H1 (cell line): ENCODE measurements at regions not wholly inside any gene's neighbourhood (a gene's known extent, or its start where the extent isn't known, plus 50 kb on each side); places are given as distances from the start of the nearest gene placed in this dataset.

Source experiments
- CTCF ChIA-PET: fragments of 300-600 bp; sonication (Branson Sonifier 250); formaldehyde crosslinking; loops from one replicate; lab custom pipeline; 2021; ENCODE audit not compliant: partially characterized antibody; lab: Charles Lee
- POLR2A ChIA-PET: fragments of 300-600 bp; sonication (Branson Sonifier 250); formaldehyde crosslinking; loops from one replicate; lab custom pipeline; 2021; ENCODE audit warnings: inconsistent platforms; ENCODE audit not compliant: partially characterized antibody; lab: Charles Lee
- DNase-seq, 2 experiments: peaks; one replicate each; pipeline versions ENCODE4 v3.0.0 to v3.0.0-alpha.2; 2010 to 2022; ENCODE audit warnings: low spot score in 2 of 2, low read depth in 1 of 2, mixed read lengths in 1 of 2
- FAIRE-seq: peaks from 2 replicates; lab custom pipeline; 2011; peaks lifted over from hg19 to GRCh38; lab: Jason Lieb, UNC
- H2AFZ ChIP-seq: 2 replicates; pipeline ENCODE4 v1.8.1; 2012; ENCODE audit warnings: low read length, inconsistent platforms
- H2AK5ac ChIP-seq: 2 replicates; pipeline ENCODE4 v1.6.1; 2013; ENCODE audit warnings: low read depth, low read length
- H2BK120ac ChIP-seq: replicated peaks from 2 replicates; pipeline ENCODE3; 2013; ENCODE audit warnings: low read depth, low read length, inconsistent platforms
- H2BK12ac ChIP-seq: 2 replicates; pipeline ENCODE4 v1.6.1; 2013; ENCODE audit warnings: low read depth, low read length
- H2BK15ac ChIP-seq: 2 replicates; pipeline ENCODE4 v1.6.1; 2013; ENCODE audit warnings: low read length
- H2BK20ac ChIP-seq: 2 replicates; pipeline ENCODE4 v1.6.1; 2013; ENCODE audit warnings: low read length
- H2BK5ac ChIP-seq: 2 replicates; pipeline ENCODE4 v1.6.1; 2013; ENCODE audit warnings: low read depth, low read length
- H3K14ac ChIP-seq: 2 replicates; pipeline ENCODE4 v1.6.1; 2013; ENCODE audit warnings: inconsistent platforms; ENCODE audit not compliant: insufficient read length
- H3K18ac ChIP-seq: 2 replicates; pipeline ENCODE4 v1.6.1; 2013; ENCODE audit warnings: low read length; ENCODE audit errors: extremely low read depth
- H3K23ac ChIP-seq: 2 replicates; pipeline ENCODE4 v1.6.1; 2013; ENCODE audit warnings: inconsistent platforms; ENCODE audit not compliant: insufficient read length
- H3K23me2 ChIP-seq: 2 replicates; pipeline ENCODE4 v1.6.1; 2013; ENCODE audit warnings: low read depth, low read length
- H3K27ac ChIP-seq: 2 replicates; pipeline ENCODE4 v1.6.1; 2011; ENCODE audit warnings: low read depth, low read length, inconsistent platforms
- H3K27me3 ChIP-seq, 4 experiments: replicated peaks in 1 of 4; 1 replicate in 1 of 4; 2 replicates in 3 of 4; pipeline versions ENCODE4 v1.6.1 to v1.8.1; 2011 to 2013; ENCODE audit warnings: low read length in 3 of 4, mild to moderate bottlenecking in 3 of 4, inconsistent platforms in 2 of 4, mixed read lengths in 2 of 4, moderate library complexity in 1 of 4; ENCODE audit not compliant: control insufficient read depth in 3 of 4, insufficient read depth in 3 of 4; ENCODE audit errors: extremely low read depth in 1 of 4
- H3K36me3 ChIP-seq, 4 experiments: 2 replicates each; pipeline versions ENCODE4 v1.6.1 to v1.8.1; 2011 to 2013; ENCODE audit warnings: mild to moderate bottlenecking in 4 of 4, low read length in 3 of 4, moderate library complexity in 2 of 4, control low read depth in 1 of 4, inconsistent platforms in 1 of 4; ENCODE audit not compliant: insufficient read depth in 4 of 4, control insufficient read depth in 2 of 4
- H3K4ac ChIP-seq: replicated peaks from 2 replicates; pipeline ENCODE3; 2013; ENCODE audit warnings: low read length, low read depth, mixed read lengths, inconsistent platforms; ENCODE audit not compliant: insufficient read length
- H3K4me1 ChIP-seq, 4 experiments: replicated peaks in 1 of 4; 1 replicate in 1 of 4; 2 replicates in 3 of 4; pipeline versions ENCODE4 v1.6.1 to v1.8.1; 2011 to 2013; ENCODE audit warnings: low read length in 3 of 4, inconsistent platforms in 2 of 4, mixed read lengths in 1 of 4; ENCODE audit not compliant: insufficient read depth in 4 of 4, control insufficient read depth in 3 of 4
- H3K4me2 ChIP-seq, 2 experiments: 2 replicates each; pipeline versions ENCODE4 v1.6.1 to v1.8.1; 2011 to 2013; ENCODE audit warnings: low read depth in 2 of 2, low read length in 2 of 2, control low read depth in 1 of 2, inconsistent platforms in 1 of 2, mild to moderate bottlenecking in 1 of 2; ENCODE audit not compliant: insufficient read depth in 1 of 2
- H3K4me3 ChIP-seq, 4 experiments: fragments of 200-600, 300-600 bp in 1 of 4; sonication (generic), shearing (Covaris generic), sonication (Bioruptor Twin) in 1 of 4; 2 replicates each; pipeline versions ENCODE4 v1.5.1 to v1.8.1; 2011 to 2016; ENCODE audit warnings: low read length in 4 of 4, low read depth in 3 of 4, control low read depth in 2 of 4, inconsistent platforms in 2 of 4, mild to moderate bottlenecking in 2 of 4, mixed read lengths in 1 of 4, moderate library complexity in 1 of 4; ENCODE audit not compliant: insufficient read depth in 2 of 4; ENCODE audit errors: extremely low read depth in 1 of 4
- H3K56ac ChIP-seq: replicated peaks from 2 replicates; pipeline ENCODE3; 2013; ENCODE audit warnings: low read depth, mild to moderate bottlenecking, mixed read lengths, low read length, inconsistent platforms; ENCODE audit not compliant: insufficient read length
- H3K79me1 ChIP-seq: 2 replicates; pipeline ENCODE4 v1.6.1; 2013; ENCODE audit warnings: low read depth, low read length, control low read depth
- H3K79me2 ChIP-seq, 2 experiments: 2 replicates each; pipeline versions ENCODE4 v1.6.1 to v1.8.1; 2012 to 2013; ENCODE audit warnings: low read length in 2 of 2, mild to moderate bottlenecking in 2 of 2, inconsistent platforms in 1 of 2; ENCODE audit not compliant: insufficient read depth in 2 of 2, control insufficient read depth in 1 of 2
- H3K9ac ChIP-seq, 4 experiments: replicated peaks in 1 of 4; 1 replicate in 1 of 4; 2 replicates in 3 of 4; pipeline versions ENCODE4 v1.6.1 to v1.8.1; 2011 to 2013; ENCODE audit warnings: low read depth in 3 of 4, low read length in 3 of 4, control low read depth in 2 of 4, mild to moderate bottlenecking in 2 of 4, moderate library complexity in 2 of 4, inconsistent platforms in 1 of 4; ENCODE audit errors: extremely low read depth in 1 of 4
- H3K9me3 ChIP-seq, 2 experiments: 2 replicates each; pipeline versions ENCODE4 v1.6.1 to v1.8.1; 2012 to 2013; ENCODE audit warnings: mild to moderate bottlenecking in 2 of 2, moderate library complexity in 2 of 2, control low read depth in 1 of 2, inconsistent platforms in 1 of 2, low read depth in 1 of 2, low read length in 1 of 2, mixed read lengths in 1 of 2; ENCODE audit not compliant: insufficient read depth in 2 of 2
- H4K20me1 ChIP-seq, 2 experiments: replicated peaks in 1 of 2; 2 replicates each; pipeline versions ENCODE3 to v1.8.1; 2011 to 2013; ENCODE audit warnings: inconsistent platforms in 2 of 2, low read length in 2 of 2, mild to moderate bottlenecking in 1 of 2; ENCODE audit not compliant: insufficient read depth in 2 of 2, control insufficient read depth in 1 of 2
- H4K5ac ChIP-seq: 2 replicates; pipeline ENCODE4 v1.6.1; 2013; ENCODE audit warnings: low read length, low read depth, mixed read lengths, inconsistent platforms; ENCODE audit not compliant: insufficient read length
- H4K8ac ChIP-seq: 2 replicates; pipeline ENCODE4 v1.8.0; 2013; ENCODE audit warnings: mild to moderate bottlenecking, moderate library complexity, low read length, inconsistent platforms; ENCODE audit not compliant: insufficient read depth; ENCODE audit errors: extremely low read depth
- H4K91ac ChIP-seq: replicated peaks from 2 replicates; pipeline ENCODE3; 2013; ENCODE audit warnings: low read length, mixed read lengths, inconsistent platforms; ENCODE audit not compliant: insufficient read length
- CEBPB ChIP-seq: IDR thresholded peaks from 2 replicates; pipeline ENCODE4 v1.6.1; 2012; ENCODE audit warnings: low read depth, low read length
- CHD2 ChIP-seq: IDR thresholded peaks from 2 replicates; pipeline ENCODE4 v1.6.1; 2012; ENCODE audit warnings: low read length, improper control_type of control experiment
- RFX5 ChIP-seq: IDR thresholded peaks from 2 replicates; pipeline ENCODE4 v1.6.1; 2011; ENCODE audit warnings: low read depth, low read length, improper control_type of control experiment, borderline replicate concordance
- SP4 ChIP-seq: IDR thresholded peaks from 2 replicates; pipeline ENCODE4 v1.6.1; 2012; ENCODE audit warnings: low read length, inconsistent platforms
- WGBS, 2 experiments: shearing (Covaris generic) in 1 of 2; methylation state at CpG; one replicate each; pipeline versions ENCODE4 v1.1.6 to v1.1.7; 2013 to 2015; ENCODE audit warnings: low lambda C conversion rate in 2 of 2, mixed read lengths in 2 of 2, inconsistent platforms in 1 of 2, low coverage in 1 of 2, missing lambda C conversion rate in 1 of 2; ENCODE audit not compliant: insufficient replicate concordance in 2 of 2, insufficient coverage in 1 of 2, insufficient read length in 1 of 2; ENCODE audit errors: extremely low coverage in 1 of 2, missing lambda C conversion rate in 1 of 2; 5-methylcytosine and 5-hydroxymethylcytosine counted together

- H3K9me3 ChIP-seq = peaks cover 0 to 5% of the 10 kb centered on the region in 2 experiments; a peak in 1 of 4 replicates
- no peak overlapping the region for H2BK5ac ChIP-seq
- no peak overlapping the region; a peak in 1 of 7 replicates for H3K9ac ChIP-seq
- no peak overlapping the region for H2BK12ac ChIP-seq
- no peak overlapping the region for H2AK5ac ChIP-seq
- H4K91ac ChIP-seq = no peak overlapping the region
- H4K5ac ChIP-seq = no peak overlapping the region
- no peak overlapping the region for H2BK20ac ChIP-seq
- FAIRE-seq (no peak), DNase-seq (no peak)
- no peak overlapping the region for H2AFZ ChIP-seq
- no peak overlapping the region for H3K18ac ChIP-seq
- POLR2A ChIA-PET = no interaction called here
- H3K4me1 ChIP-seq = peaks cover 0 to 4% (median 0%) of the 10 kb centered on the region in 4 experiments; a peak in 1 of 7 replicates
- no peaks in the 10 kb centered on the region for H3K36me3 ChIP-seq
- no peaks in the 10 kb centered on the region for H4K20me1 ChIP-seq
- CTCF ChIA-PET = no interaction called here
- no peak overlapping the region for H3K27ac ChIP-seq
- H3K79me2 ChIP-seq = no peaks in the 10 kb centered on the region
- H3K23me2 ChIP-seq = no peaks in the 10 kb centered on the region
- WGBS, 2 experiments = 93% methylated on average over 1 of the region's 1 CpG; no CpG with 5 or more reads in 1 of the 2 experiments
- H3K27me3 ChIP-seq = no peaks in the 10 kb centered on the region
- no peak overlapping the region for H3K23ac ChIP-seq
- H3K4ac ChIP-seq = no peak overlapping the region
- H3K56ac ChIP-seq = no peak overlapping the region
- H3K4me3 ChIP-seq = no peak overlapping the region
- no peak overlapping the region for H3K4me2 ChIP-seq
- H3K79me1 ChIP-seq = no peaks in the 10 kb centered on the region
- H2BK120ac ChIP-seq = no peak overlapping the region
- H3K14ac ChIP-seq = no peak overlapping the region
- H4K8ac ChIP-seq = no peak overlapping the region
- H2BK15ac ChIP-seq = no peak overlapping the region
- no peak for TF ChIP-seq RFX5
- TF ChIP-seq CHD2 = no peak
- no peak for TF ChIP-seq SP4
- TF ChIP-seq CEBPB = no peak
Measured at GRCh38 chr14:42480255-42480654, 873.6 kb downstream of the LRFN5 start.
